ENCODE measurements at regions not wholly inside any gene's neighbourhood (a gene's known extent, or its start where the extent isn't known, plus 50 kb on each side); places are given as distances from the start of the nearest gene placed in this dataset.

DNA sequence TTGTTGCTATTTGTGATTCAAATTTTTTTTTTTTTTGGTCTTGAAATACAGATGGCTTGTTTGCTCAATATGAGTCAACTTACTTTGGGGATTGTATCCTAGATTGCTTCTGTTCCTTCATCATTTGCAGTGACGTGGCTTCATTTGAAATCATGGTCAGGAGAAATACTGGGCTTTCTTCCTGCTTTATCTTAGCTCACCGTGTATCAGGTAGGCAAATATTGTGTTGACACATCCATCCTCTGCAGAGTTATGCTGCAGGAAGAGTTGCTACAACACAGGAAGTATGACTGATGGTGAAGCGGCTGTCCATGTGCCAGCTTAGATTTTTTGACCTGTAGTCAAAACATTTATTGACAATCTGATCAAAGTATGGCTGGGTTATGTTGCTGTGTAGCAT, 232.2 kb downstream of the C4orf33 start:
- no peak overlapping the region for H3K4me3 ChIP-seq (ENCODE audit: low read depth, low read length, poor library complexity, severe bottlenecking)
- no peaks in the 10 kb centered on the region for H3K27me3 ChIP-seq (replicated peaks; ENCODE audit: insufficient read depth, low read depth, low read length, poor library complexity)
- H3K27ac ChIP-seq (ENCODE audit: low read depth, low read length, poor library complexity, severe bottlenecking): no peak overlapping the region
- H3K4me1 ChIP-seq (ENCODE audit: insufficient read depth, low read length, poor library complexity, severe bottlenecking): no peaks in the 10 kb centered on the region
- BruUV-seq (replicated peaks): no TSS peak
- H3K36me3 ChIP-seq (ENCODE audit: insufficient read depth, low read length, poor library complexity, severe bottlenecking): no peaks in the 10 kb centered on the region
- no peak for DNase-seq (ENCODE audit: low spot score)
- ChIA-PET CTCF (no interaction called here), POLR2A (ENCODE audit: low non-redundant PET) (interaction anchor here (0.6 kb wide), 1 partner anchor 15 kb away, joined by 4 read pairs; no protein-coding TSS in a partner anchor)
- no peaks in the 10 kb centered on the region for H3K9me3 ChIP-seq (ENCODE audit: low read depth, low read length, poor library complexity, severe bottlenecking)
- TF ChIP-seq, protein P1, sequence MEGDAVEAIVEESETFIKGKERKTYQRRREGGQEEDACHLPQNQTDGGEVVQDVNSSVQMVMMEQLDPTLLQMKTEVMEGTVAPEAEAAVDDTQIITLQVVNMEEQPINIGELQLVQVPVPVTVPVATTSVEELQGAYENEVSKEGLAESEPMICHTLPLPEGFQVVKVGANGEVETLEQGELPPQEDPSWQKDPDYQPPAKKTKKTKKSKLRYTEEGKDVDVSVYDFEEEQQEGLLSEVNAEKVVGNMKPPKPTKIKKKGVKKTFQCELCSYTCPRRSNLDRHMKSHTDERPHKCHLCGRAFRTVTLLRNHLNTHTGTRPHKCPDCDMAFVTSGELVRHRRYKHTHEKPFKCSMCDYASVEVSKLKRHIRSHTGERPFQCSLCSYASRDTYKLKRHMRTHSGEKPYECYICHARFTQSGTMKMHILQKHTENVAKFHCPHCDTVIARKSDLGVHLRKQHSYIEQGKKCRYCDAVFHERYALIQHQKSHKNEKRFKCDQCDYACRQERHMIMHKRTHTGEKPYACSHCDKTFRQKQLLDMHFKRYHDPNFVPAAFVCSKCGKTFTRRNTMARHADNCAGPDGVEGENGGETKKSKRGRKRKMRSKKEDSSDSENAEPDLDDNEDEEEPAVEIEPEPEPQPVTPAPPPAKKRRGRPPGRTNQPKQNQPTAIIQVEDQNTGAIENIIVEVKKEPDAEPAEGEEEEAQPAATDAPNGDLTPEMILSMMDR (conservative IDR thresholded peaks at IDR 0.05; ENCODE audit: low read depth, low read length): no peak
- TF ChIP-seq EZH2 (IDR thresholded peaks at IDR 0.05; ENCODE audit: borderline replicate concordance, low read depth, low read length, poor library complexity, severe bottlenecking): no peak
- intact Hi-C loops (cut with micrococcal nuclease; ENCODE audit: unreplicated experiment): no loop called here

DNA sequence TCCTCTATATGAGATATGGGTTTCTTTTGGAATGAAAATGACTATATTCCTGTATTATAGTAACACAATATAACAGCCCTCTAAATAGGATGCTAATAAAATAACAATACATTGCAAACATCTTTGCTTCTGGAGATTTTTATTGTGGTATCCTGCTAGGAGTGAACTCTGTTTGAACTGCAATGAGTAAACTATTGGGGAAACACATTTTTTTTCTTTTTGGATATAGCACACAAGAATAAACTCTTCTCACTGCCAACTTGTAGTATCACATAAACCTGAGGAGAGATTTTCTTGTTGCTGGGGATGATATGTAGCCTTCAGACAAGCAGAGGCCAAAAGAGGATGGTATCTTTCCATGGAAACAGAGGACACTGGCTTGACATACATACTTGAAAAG, 238.2 kb downstream of the C4orf33 start:
- TF ChIP-seq, protein P1 (conservative IDR thresholded peaks at IDR 0.05; ENCODE audit: low read depth, low read length): no peak
- TF ChIP-seq EZH2 (IDR thresholded peaks at IDR 0.05; ENCODE audit: borderline replicate concordance, low read depth, low read length, poor library complexity, severe bottlenecking): no peak
- ChIA-PET CTCF (no interaction called here), POLR2A (ENCODE audit: low non-redundant PET) (no interaction called here)
- Histone ChIP-seq H3K4me1 (ENCODE audit: insufficient read depth, low read length, poor library complexity, severe bottlenecking) (no peaks in the 10 kb centered on the region), H3K36me3 (ENCODE audit: insufficient read depth, low read length, poor library complexity, severe bottlenecking) (no peaks in the 10 kb centered on the region), H3K27ac (ENCODE audit: low read depth, low read length, poor library complexity, severe bottlenecking) (no peak overlapping the region), H3K27me3 (replicated peaks; ENCODE audit: insufficient read depth, low read depth, low read length, poor library complexity) (no peaks in the 10 kb centered on the region), H3K9me3 (ENCODE audit: low read depth, low read length, poor library complexity, severe bottlenecking) (no peaks in the 10 kb centered on the region), H3K4me3 (ENCODE audit: low read depth, low read length, poor library complexity, severe bottlenecking) (no peak overlapping the region)
- DNase-seq (ENCODE audit: low spot score): no peak
- no TSS peak for BruUV-seq (replicated peaks)
- intact Hi-C loops (cut with micrococcal nuclease; ENCODE audit: unreplicated experiment): no loop called here

DNA sequence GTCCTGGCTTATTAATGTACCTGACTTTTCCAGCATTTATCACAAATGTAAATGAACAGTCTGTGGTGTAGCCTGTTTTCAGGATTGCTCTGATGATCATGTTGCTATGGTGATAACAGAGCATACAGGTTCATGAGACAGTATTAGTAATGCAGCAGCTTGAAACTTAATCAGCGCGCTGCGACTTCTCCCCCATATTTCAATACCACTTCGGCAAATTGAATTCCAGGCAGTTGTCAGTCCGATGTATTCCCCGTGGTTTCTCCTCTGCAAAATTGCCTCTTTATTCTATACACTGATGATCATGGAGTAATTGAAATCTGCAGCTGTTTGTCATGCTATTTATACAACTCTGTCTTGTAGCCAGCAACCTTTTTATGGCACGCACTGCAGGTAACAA, 239.3 kb downstream of the C4orf33 start:
- TF ChIP-seq, protein P1 (conservative IDR thresholded peaks at IDR 0.05; ENCODE audit: low read depth, low read length): no peak
- TF ChIP-seq EZH2 (IDR thresholded peaks at IDR 0.05; ENCODE audit: borderline replicate concordance, low read depth, low read length, poor library complexity, severe bottlenecking): no peak
- BruUV-seq (replicated peaks): no TSS peak
- Histone ChIP-seq H3K4me1 (ENCODE audit: insufficient read depth, low read length, poor library complexity, severe bottlenecking) (no peaks in the 10 kb centered on the region), H3K36me3 (ENCODE audit: insufficient read depth, low read length, poor library complexity, severe bottlenecking) (no peaks in the 10 kb centered on the region), H3K4me3 (ENCODE audit: low read depth, low read length, poor library complexity, severe bottlenecking) (no peak overlapping the region), H3K27me3 (replicated peaks; ENCODE audit: insufficient read depth, low read depth, low read length, poor library complexity) (no peaks in the 10 kb centered on the region), H3K27ac (ENCODE audit: low read depth, low read length, poor library complexity, severe bottlenecking) (no peak overlapping the region), H3K9me3 (ENCODE audit: low read depth, low read length, poor library complexity, severe bottlenecking) (no peaks in the 10 kb centered on the region)
- intact Hi-C loops (cut with micrococcal nuclease; ENCODE audit: unreplicated experiment): no loop called here
- ChIA-PET POLR2A (ENCODE audit: low non-redundant PET) (no interaction called here), CTCF (no interaction called here)
- DNase-seq (ENCODE audit: low spot score): no peak

All from A673 (cell line).